GM12874 (cell line): ENCODE measurements at regions not wholly inside any gene's neighbourhood (a gene's known extent, or its start where the extent isn't known, plus 50 kb on each side); places are given as distances from the start of the nearest gene placed in this dataset.

Source experiments
- TF ChIP-seq, protein P1 (sequence below): IDR thresholded peaks from 2 replicates; pipeline ENCODE4 v1.5.1; 2011; ENCODE audit warnings: low read depth, mild to moderate bottlenecking, control low read depth, low read length, moderate library complexity; ENCODE audit not compliant: insufficient read depth

DNA sequence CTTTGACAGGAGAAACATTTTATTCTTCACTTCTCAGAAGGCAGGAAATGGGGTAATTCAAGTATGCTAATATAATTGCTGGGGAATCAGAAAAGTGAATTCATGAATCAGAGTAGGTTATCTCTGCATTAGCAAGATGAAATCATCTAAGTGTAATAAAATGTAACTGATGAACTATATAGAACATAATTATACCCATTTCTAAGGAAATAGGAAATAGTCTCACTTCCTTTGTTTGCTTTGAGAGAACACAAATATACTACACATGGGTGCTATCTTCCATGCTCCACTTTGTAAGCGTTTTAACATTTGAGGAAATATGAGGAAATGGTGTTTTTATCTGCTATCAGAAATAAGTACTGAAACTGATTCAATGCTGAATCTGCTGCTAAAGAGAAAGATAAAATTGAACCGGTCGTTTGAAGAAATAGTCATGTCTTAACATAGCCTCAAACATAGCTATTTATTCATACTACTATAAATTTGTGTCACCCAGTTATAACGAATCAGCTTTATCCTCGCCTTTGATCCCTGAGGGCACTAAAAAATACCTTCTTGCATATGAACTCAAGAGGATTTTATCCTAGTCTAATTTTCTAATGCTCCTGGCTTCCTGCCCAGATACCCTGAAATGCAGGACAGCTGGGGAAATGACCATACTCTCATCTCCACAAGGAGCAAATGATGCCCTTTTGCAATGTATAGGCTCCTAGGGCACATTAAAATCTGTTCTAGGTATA, 696.0 kb downstream of the C12orf50 start:
- TF ChIP-seq, protein P1, sequence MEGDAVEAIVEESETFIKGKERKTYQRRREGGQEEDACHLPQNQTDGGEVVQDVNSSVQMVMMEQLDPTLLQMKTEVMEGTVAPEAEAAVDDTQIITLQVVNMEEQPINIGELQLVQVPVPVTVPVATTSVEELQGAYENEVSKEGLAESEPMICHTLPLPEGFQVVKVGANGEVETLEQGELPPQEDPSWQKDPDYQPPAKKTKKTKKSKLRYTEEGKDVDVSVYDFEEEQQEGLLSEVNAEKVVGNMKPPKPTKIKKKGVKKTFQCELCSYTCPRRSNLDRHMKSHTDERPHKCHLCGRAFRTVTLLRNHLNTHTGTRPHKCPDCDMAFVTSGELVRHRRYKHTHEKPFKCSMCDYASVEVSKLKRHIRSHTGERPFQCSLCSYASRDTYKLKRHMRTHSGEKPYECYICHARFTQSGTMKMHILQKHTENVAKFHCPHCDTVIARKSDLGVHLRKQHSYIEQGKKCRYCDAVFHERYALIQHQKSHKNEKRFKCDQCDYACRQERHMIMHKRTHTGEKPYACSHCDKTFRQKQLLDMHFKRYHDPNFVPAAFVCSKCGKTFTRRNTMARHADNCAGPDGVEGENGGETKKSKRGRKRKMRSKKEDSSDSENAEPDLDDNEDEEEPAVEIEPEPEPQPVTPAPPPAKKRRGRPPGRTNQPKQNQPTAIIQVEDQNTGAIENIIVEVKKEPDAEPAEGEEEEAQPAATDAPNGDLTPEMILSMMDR: no peak

DNA sequence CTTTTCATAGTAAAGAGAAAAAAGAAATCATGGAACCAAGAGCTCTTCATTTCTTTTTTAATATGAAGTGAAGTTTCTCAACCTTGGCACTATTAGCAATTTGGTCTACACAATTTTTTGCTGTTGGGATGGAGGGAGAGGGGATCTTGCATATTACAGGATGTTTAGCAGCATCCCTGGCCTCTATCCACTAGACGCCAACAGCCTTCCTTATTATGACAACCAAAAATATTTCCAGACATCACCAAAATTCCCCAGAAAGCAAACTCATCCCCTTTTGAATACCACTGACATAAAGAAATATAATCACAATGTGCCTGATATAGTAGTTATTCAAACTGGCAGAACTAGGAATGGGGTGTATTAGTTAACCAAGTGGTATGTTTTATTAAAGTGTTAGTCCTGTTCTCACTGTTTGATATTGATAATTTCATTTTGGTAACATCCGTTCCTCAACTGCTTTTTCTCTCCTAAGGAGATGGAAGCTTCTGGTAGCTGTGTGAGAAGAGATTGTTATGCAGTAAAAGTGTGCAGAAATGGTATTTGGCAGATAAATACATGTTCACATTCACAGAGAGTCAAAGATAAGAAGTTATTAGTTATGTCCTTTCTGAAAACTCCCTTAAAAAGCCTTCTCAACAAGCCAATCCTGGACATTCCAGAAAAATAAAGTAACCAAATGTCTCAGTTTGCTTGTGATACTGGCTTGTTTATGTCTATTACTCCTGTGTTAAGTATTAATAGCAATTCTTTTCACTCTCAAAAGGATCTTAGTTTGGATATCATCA, 699.9 kb downstream of the C12orf50 start:
- TF ChIP-seq, protein P1: no peak

DNA sequence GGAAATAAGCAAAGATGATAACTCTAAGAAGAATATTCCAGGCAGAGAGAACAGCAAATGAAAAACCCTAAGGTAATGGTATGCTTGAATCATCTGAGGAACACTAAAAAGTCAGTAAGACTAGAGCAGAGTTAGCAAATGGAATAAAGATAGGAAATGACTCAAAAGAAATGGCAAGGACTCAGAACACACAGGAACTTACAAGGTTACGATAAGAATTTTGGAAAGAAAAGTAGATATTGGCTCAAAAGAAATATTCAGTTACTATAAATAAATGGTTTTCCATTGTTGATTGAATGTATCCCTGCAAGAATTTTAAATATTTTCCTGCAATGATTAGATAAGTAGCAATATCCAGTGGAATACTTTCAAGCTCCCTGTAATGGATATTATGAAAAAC, 705.8 kb downstream of the C12orf50 start:
- TF ChIP-seq, protein P1: no peak

DNA sequence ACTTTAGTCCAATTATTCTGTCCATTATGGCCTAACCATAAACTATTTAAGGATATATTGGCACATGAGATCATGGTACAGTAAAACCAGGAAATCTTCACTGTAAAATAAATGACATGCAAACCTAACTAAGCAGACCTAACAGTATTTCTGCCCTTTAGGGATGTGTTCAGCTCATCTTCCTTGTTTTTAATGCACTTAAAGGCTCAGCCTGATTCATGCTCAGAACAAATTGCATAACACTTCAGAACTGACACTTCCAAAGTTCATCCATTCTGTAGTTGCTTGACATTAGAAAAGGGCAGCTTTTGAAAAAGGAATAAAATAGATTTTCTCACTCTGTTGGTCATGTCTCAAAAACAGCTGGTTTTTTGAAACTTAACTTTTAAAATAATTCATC, 708.5 kb downstream of the C12orf50 start:
- TF ChIP-seq, protein P1: no peak

DNA sequence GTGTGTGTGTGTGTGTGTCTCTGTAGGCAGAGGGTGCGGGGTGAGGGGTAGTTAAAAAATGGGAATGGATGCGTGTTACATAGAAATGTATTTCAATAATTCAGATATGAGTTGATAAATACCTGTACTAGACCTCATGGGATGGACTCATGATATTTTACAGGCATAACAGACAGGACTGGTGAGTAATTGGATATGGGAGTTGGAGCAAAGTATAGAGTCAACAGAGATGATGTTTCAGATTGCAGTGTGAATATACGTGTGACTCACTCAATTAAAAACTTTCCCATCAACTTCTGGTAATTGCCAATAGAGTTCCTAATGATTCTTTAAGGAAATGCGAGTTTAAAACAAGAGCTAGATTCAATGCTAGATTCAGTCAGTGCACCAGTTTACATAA, 711.9 kb downstream of the C12orf50 start:
- TF ChIP-seq, protein P1: no peak

DNA sequence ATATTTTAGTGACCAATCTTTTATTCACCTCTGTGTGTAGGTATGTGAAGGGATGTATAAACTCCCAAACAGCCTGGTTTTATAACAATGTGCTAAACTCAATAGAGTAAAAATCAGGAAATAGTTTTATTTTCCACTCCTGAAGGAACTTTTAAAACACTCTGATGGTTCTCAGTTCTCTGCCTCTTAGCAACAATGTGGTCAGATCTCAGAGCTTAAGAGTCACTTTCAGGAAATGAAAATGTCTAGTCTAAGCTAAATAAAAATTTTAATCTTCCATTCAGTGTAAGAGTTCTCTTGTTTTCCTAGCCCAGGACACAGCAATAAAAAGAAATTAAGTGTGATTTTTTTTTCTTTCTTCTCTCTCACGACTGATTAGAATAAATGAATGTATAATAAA, 718.0 kb downstream of the C12orf50 start:
- TF ChIP-seq, protein P1: no peak

DNA sequence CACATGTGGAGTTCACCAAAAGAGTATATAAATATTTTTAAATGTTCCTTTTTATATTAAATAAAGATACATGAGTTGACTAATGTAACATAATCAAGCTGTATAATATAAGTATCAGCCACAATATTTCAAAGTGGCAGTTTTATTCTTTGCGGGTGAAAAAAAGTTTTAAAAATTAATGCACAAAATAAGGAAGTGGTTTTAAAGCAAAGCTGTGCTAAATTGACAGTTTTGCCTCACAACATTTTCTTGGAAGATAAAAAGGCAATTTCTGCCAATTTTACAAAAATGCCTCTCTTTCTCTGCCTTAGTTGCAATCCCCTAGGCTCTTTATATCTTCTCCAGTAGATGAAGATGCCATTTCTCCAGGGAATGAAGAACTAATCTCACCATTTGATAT, 719.1 kb downstream of the C12orf50 start:
- TF ChIP-seq, protein P1: no peak
